ENCODE measurements at regions not wholly inside any gene's neighbourhood (a gene's known extent, or its start where the extent isn't known, plus 50 kb on each side); places are given as distances from the start of the nearest gene placed in this dataset.

DNA sequence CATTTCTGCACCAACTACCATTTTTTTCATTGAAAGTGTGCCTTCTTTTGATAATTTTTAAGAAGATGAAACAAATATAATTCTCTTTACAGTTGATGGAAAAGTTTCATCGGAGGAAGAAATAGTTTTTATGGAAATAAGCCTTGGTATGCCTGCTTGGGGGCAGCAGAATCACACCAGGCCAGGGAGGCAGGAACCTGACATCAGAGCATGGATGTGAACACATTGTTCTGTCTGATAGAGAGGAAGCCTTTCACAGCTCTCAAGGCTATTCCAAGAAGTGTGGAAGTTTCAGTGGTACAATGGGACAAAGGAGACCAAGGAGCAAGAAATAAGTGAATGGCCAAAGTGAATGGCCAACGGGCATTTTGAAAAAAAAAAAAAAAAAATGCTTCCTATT lies 162.2 kb upstream of the KCNK2 start:
- Histone ChIP-seq H4K20me1 (ENCODE audit: insufficient read depth, low read length) (no peaks in the 10 kb centered on the region), H3K4me1 (ENCODE audit: insufficient read depth, low read length) (no peaks in the 10 kb centered on the region), H3K36me3 (ENCODE audit: insufficient read depth, low read length) (no peaks in the 10 kb centered on the region), H2AFZ (ENCODE audit: low read depth, low read length) (no peak overlapping the region), H3K4me2 (ENCODE audit: low read length) (no peak overlapping the region), H3K9ac (ENCODE audit: low read length) (no peak overlapping the region), H3K79me2 (ENCODE audit: insufficient read depth, low read length) (no peaks in the 10 kb centered on the region), H3K9me3 (ENCODE audit: insufficient read depth, low read depth, low read length) (no peaks in the 10 kb centered on the region), H3K4me3 (ENCODE audit: insufficient read depth, low read depth, low read length) (no peak overlapping the region), H3K27me3 (ENCODE audit: insufficient read depth, low read length) (no peaks in the 10 kb centered on the region), H3K27ac (ENCODE audit: low read depth, low read length) (no peak overlapping the region)
- Mint-ChIP-seq H3K27me3 (ENCODE audit: low read depth, unreplicated experiment) (no peaks in the 10 kb centered on the region), H3K27ac (ENCODE audit: unreplicated experiment) (no peak overlapping the region), H3K4me3 (ENCODE audit: unreplicated experiment) (no peak overlapping the region), H3K9me3 (ENCODE audit: unreplicated experiment) (no peaks in the 10 kb centered on the region), H3K4me1 (ENCODE audit: low read depth, unreplicated experiment) (peaks cover 4% of the 10 kb centered on the region), H3K36me3 (ENCODE audit: low read depth, unreplicated experiment) (no peaks in the 10 kb centered on the region)
- no peak for DNase-seq (ENCODE audit: low read depth)
- no peak for TF ChIP-seq EZH2 (IDR thresholded peaks at IDR 0.05; ENCODE audit: insufficient read depth, low read length)
- TF ChIP-seq, protein P1, sequence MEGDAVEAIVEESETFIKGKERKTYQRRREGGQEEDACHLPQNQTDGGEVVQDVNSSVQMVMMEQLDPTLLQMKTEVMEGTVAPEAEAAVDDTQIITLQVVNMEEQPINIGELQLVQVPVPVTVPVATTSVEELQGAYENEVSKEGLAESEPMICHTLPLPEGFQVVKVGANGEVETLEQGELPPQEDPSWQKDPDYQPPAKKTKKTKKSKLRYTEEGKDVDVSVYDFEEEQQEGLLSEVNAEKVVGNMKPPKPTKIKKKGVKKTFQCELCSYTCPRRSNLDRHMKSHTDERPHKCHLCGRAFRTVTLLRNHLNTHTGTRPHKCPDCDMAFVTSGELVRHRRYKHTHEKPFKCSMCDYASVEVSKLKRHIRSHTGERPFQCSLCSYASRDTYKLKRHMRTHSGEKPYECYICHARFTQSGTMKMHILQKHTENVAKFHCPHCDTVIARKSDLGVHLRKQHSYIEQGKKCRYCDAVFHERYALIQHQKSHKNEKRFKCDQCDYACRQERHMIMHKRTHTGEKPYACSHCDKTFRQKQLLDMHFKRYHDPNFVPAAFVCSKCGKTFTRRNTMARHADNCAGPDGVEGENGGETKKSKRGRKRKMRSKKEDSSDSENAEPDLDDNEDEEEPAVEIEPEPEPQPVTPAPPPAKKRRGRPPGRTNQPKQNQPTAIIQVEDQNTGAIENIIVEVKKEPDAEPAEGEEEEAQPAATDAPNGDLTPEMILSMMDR (IDR thresholded peaks at IDR 0.05; ENCODE audit: insufficient read depth, low read depth, low read length) = no peak
- no peak for FAIRE-seq

DNA sequence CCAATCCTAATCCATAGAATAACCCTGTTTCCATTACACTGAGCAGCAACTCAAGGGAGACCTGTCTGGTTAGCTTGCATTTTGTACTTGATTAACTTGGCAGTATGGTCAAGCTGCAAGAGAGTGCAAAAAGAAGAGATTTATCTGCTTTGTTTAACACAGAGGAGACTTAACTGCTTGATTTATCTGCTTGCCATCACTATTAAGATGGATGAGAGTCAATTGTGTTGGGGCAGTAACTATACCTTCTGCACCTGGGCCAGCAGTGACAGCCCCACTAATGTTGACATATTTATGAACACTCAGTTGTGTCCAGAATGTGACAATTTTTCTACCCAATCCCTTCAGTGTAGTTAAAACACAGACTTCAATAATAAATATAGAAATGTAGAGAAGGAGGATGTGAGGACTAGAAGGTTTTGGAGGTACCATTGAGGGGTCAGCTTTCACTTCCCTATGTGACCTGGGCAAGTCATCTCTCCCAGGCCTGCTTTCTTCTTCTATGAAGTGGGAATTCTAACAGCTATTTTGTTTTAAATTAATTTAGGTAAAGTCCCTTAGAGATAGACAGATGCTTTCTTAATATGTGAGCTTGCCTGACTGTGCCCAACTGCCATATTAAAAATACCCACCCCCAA lies 159.1 kb upstream of the KCNK2 start:
- Histone ChIP-seq H3K36me3 (ENCODE audit: insufficient read depth, low read length) (no peaks in the 10 kb centered on the region), H3K4me2 (ENCODE audit: low read length) (no peak overlapping the region), H4K20me1 (ENCODE audit: insufficient read depth, low read length) (no peaks in the 10 kb centered on the region), H3K4me1 (ENCODE audit: insufficient read depth, low read length) (no peaks in the 10 kb centered on the region), H3K9ac (ENCODE audit: low read length) (no peak overlapping the region), H3K27ac (ENCODE audit: low read depth, low read length) (no peak overlapping the region), H3K9me3 (ENCODE audit: insufficient read depth, low read depth, low read length) (no peaks in the 10 kb centered on the region), H3K27me3 (ENCODE audit: insufficient read depth, low read length) (no peaks in the 10 kb centered on the region), H3K79me2 (ENCODE audit: insufficient read depth, low read length) (no peaks in the 10 kb centered on the region), H3K4me3 (ENCODE audit: insufficient read depth, low read depth, low read length) (no peak overlapping the region), H2AFZ (ENCODE audit: low read depth, low read length) (no peak overlapping the region)
- no peak for DNase-seq (ENCODE audit: low read depth)
- FAIRE-seq = no peak
- no peak overlapping the region for H3K4me3 Mint-ChIP-seq (ENCODE audit: unreplicated experiment)
- H3K4me1 Mint-ChIP-seq (ENCODE audit: low read depth, unreplicated experiment) = peaks cover 4% of the 10 kb centered on the region
- no peak overlapping the region for H3K27ac Mint-ChIP-seq (ENCODE audit: unreplicated experiment)
- H3K36me3 Mint-ChIP-seq (ENCODE audit: low read depth, unreplicated experiment) = no peaks in the 10 kb centered on the region
- H3K27me3 Mint-ChIP-seq (ENCODE audit: low read depth, unreplicated experiment) = no peaks in the 10 kb centered on the region
- no peaks in the 10 kb centered on the region for H3K9me3 Mint-ChIP-seq (ENCODE audit: unreplicated experiment)
- TF ChIP-seq, protein P1 (IDR thresholded peaks at IDR 0.05; ENCODE audit: insufficient read depth, low read depth, low read length) = no peak
- TF ChIP-seq EZH2 (IDR thresholded peaks at IDR 0.05; ENCODE audit: insufficient read depth, low read length) = no peak

DNA sequence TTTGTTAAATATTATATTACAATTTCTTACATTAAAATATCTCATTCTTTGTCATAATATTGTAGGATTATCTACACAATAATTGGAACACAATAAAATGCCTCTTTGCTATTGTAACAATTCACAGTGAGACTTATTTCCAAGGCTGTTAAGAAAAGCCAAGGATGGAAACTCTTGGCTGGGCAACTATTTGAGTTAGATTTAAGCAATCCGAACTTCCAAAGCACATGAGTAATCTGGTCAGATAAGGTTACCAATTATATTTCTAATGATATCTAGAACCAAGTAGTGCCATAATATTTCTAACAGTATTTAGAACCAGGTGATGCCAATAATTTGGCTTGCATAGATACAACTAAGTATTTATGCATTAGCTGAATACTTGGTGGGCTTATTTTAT lies 154.7 kb upstream of the KCNK2 start:
- Histone ChIP-seq H3K27me3 (ENCODE audit: insufficient read depth, low read length) (no peaks in the 10 kb centered on the region), H3K9ac (ENCODE audit: low read length) (no peak overlapping the region), H3K4me1 (ENCODE audit: insufficient read depth, low read length) (no peaks in the 10 kb centered on the region), H3K27ac (ENCODE audit: low read depth, low read length) (no peak overlapping the region), H3K9me3 (ENCODE audit: insufficient read depth, low read depth, low read length) (no peaks in the 10 kb centered on the region), H3K4me3 (ENCODE audit: insufficient read depth, low read depth, low read length) (no peak overlapping the region), H4K20me1 (ENCODE audit: insufficient read depth, low read length) (no peaks in the 10 kb centered on the region), H2AFZ (ENCODE audit: low read depth, low read length) (no peak overlapping the region), H3K4me2 (ENCODE audit: low read length) (no peak overlapping the region), H3K36me3 (ENCODE audit: insufficient read depth, low read length) (no peaks in the 10 kb centered on the region), H3K79me2 (ENCODE audit: insufficient read depth, low read length) (no peaks in the 10 kb centered on the region)
- FAIRE-seq (no peak), DNase-seq (ENCODE audit: low read depth) (no peak)
- Mint-ChIP-seq H3K27ac (ENCODE audit: unreplicated experiment) (no peak overlapping the region), H3K4me3 (ENCODE audit: unreplicated experiment) (no peak overlapping the region), H3K36me3 (ENCODE audit: low read depth, unreplicated experiment) (no peaks in the 10 kb centered on the region), H3K4me1 (ENCODE audit: low read depth, unreplicated experiment) (peaks cover 2% of the 10 kb centered on the region), H3K9me3 (ENCODE audit: unreplicated experiment) (no peaks in the 10 kb centered on the region), H3K27me3 (ENCODE audit: low read depth, unreplicated experiment) (no peaks in the 10 kb centered on the region)
- no peak for TF ChIP-seq EZH2 (IDR thresholded peaks at IDR 0.05; ENCODE audit: insufficient read depth, low read length)
- TF ChIP-seq, protein P1 (IDR thresholded peaks at IDR 0.05; ENCODE audit: insufficient read depth, low read depth, low read length) = no peak

All from astrocyte (in vitro differentiated cells and primary cell).